HG02610 (cell line): ENCODE measurements at regions not wholly inside any gene's neighbourhood (a gene's known extent, or its start where the extent isn't known, plus 50 kb on each side); places are given as distances from the start of the nearest gene placed in this dataset.

Source experiments
- ATAC-seq: cut with Tn5 transposase; IDR thresholded peaks from one replicate; pipeline ENCODE4 v1.9.1; 2021; ENCODE audit warnings: mild to moderate bottlenecking, moderate library complexity; ENCODE audit not compliant: unreplicated experiment

- ATAC-seq: peak; percentile 58
These were observed 109.7 kb upstream of the GADL1 start for GRCh38 chr3:31004025-31004678.

- ATAC-seq: no peak
These were observed 114.5 kb upstream of the GADL1 start for GRCh38 chr3:31008994-31009393.

GRCh38 chr3:31009881-31010280, 115.4 kb upstream of the GADL1 start:
- ATAC-seq: no peak

- ATAC-seq: no peak
These were observed 116.0 kb upstream of the GADL1 start for GRCh38 chr3:31010491-31010890.

GRCh38 chr3:31011380-31011779, 116.9 kb upstream of the GADL1 start:
- ATAC-seq: no peak

- ATAC-seq: no peak
These were observed 118.6 kb upstream of the GADL1 start for GRCh38 chr3:31013090-31013489.

GRCh38 chr3:31013843-31014242, 119.4 kb upstream of the GADL1 start:
- no peak for ATAC-seq

- no peak for ATAC-seq
These were observed 120.0 kb upstream of the GADL1 start for GRCh38 chr3:31014317-31015040.

GRCh38 chr3:31016196-31016595, 121.7 kb upstream of the GADL1 start:
- ATAC-seq: no peak

- ATAC-seq: no peak
These were observed 128.3 kb upstream of the GADL1 start for GRCh38 chr3:31022716-31023115.

- ATAC-seq: no peak
These were observed 131.1 kb upstream of the GADL1 start for GRCh38 chr3:31025541-31025940.

- no peak for ATAC-seq
These were observed 132.8 kb upstream of the GADL1 start for GRCh38 chr3:31027191-31027761.

- ATAC-seq: no peak
These were observed 133.5 kb upstream of the GADL1 start for GRCh38 chr3:31027914-31028313.

- ATAC-seq: no peak
These were observed 134.3 kb upstream of the GADL1 start for GRCh38 chr3:31028766-31029165.

GRCh38 chr3:31029706-31030105, 135.2 kb upstream of the GADL1 start:
- ATAC-seq: no peak

- ATAC-seq: no peak
These were observed 141.2 kb upstream of the GADL1 start for GRCh38 chr3:31035681-31036080.

- ATAC-seq: no peak
These were observed 143.8 kb upstream of the GADL1 start for GRCh38 chr3:31038086-31038739.

- no peak for ATAC-seq
These were observed 144.7 kb upstream of the GADL1 start for GRCh38 chr3:31039145-31039544.

- no peak for ATAC-seq
These were observed 146.9 kb upstream of the GADL1 start for GRCh38 chr3:31041161-31041978.

GRCh38 chr3:31043184-31043819, 148.8 kb upstream of the GADL1 start:
- no peak for ATAC-seq
